Ovary (tissue), 7 donors: ENCODE measurements at regions not wholly inside any gene's neighbourhood (a gene's known extent, or its start where the extent isn't known, plus 50 kb on each side); places are given as distances from the start of the nearest gene placed in this dataset.

Experiments
- DNase-seq, 5 donors: peaks; one replicate each; pipeline ENCODE4 v3.0.0-alpha.2; 2019 to 2020
- H3K27ac ChIP-seq, 2 donors: fragments of 200-600 bp; one replicate each; pipeline versions ENCODE4 v1.5.1 to v1.8.0; 2019 to 2022
- H3K27me3 ChIP-seq: fragments of 200-600 bp; one replicate; pipeline ENCODE4 v1.8.0; 2022
- H3K36me3 ChIP-seq: fragments of 200-600 bp; sonication (generic); one replicate; pipeline ENCODE4 v1.5.1; 2019
- H3K4me1 ChIP-seq: one replicate; pipeline ENCODE4 v1.8.1; 2013; ENCODE audit warnings: mild to moderate bottlenecking, moderate library complexity; ENCODE audit not compliant: insufficient read depth
- H3K4me3 ChIP-seq: fragments of 200-600 bp; sonication (generic); one replicate; pipeline ENCODE4 v1.5.1; 2017
- H3K9me3 ChIP-seq, 2 donors: fragments of 200-600 bp in 1 of 2; sonication (generic) in 1 of 2; one replicate each; pipeline versions ENCODE4 v1.5.1 to v1.8.1; 2013 to 2019; ENCODE audit warnings: mild to moderate bottlenecking in 1 of 2, moderate library complexity in 1 of 2
- CTCF ChIP-seq, 3 donors: fragments of 450-650 bp in 2 of 3; fragments of 200-600 bp in 1 of 3; IDR thresholded peaks; one replicate each; pipeline versions ENCODE4 v1.5.1 to v1.8.0; 2016 to 2022; ENCODE audit warnings: antibody characterized with exemption in 3 of 3, mild to moderate bottlenecking in 1 of 3
- EP300 ChIP-seq: sonication (generic); formaldehyde crosslinking; IDR thresholded peaks from one replicate; pipeline ENCODE4 v1.6.1; 2017; ENCODE audit warnings: antibody characterized with exemption
- POLR2A ChIP-seq: fragments of 450-650 bp; IDR thresholded peaks from one replicate; pipeline ENCODE4 v1.6.1; 2017; ENCODE audit warnings: antibody characterized with exemption, mild to moderate bottlenecking, moderate library complexity
- WGBS, 3 donors: extraction: QIAGEN DNeasy Blood & Tissue Kit in 1 of 3; methylation state at CpG; one replicate each; pipeline versions ENCODE4 v1.1.5 to v1.1.7; 2013 to 2017; 5-methylcytosine and 5-hydroxymethylcytosine counted together
- intact Hi-C, 4 donors: fragments of 100-400 bp; cut with DNase I; formaldehyde crosslinking; loops; one replicate each; pipeline versions ENCODE4 v1.11.0 to v1.15.1; 2022 to 2023
- donor health status: DM: no; HTN: no; CAD: no; lungs with moderate emphysema.
- donor health status: DM: no; HTN: no; CAD: no.
- donor health status: Bipolar disorder and iron deficiency.
- donor health status: DM: no; HTN: no; CAD: no.
- donor health status: DM: yes; HTN: yes; CAD: no.

- DNase-seq = no peak
- Histone ChIP-seq H3K9me3 (no peaks in the 10 kb centered on the region), H3K4me1 (no peaks in the 10 kb centered on the region), H3K4me3 (no peak overlapping the region), H3K36me3 (no peaks in the 10 kb centered on the region), H3K27me3 (no peaks in the 10 kb centered on the region), H3K27ac (no peak overlapping the region)
- no peak for TF ChIP-seq EP300
- TF ChIP-seq POLR2A = no peak
- TF ChIP-seq CTCF (IDR thresholded peaks at IDR 0.05) = no peak
- 56 to 72% (median 68%) methylated on average over 1 of the region's 1 CpG for WGBS, 3 donors
- intact Hi-C loops = no loop called here
These were observed 153.5 kb downstream of the OR4C45 start for GRCh38 chr11:50186146-50186545.

GRCh38 chr11:50187220-50187619 lies 154.5 kb downstream of the OR4C45 start:
- intact Hi-C loops = no loop called here
- H3K9me3 ChIP-seq = no peaks in the 10 kb centered on the region
- no peaks in the 10 kb centered on the region for H3K27me3 ChIP-seq
- H3K27ac ChIP-seq = no peak overlapping the region
- H3K4me1 ChIP-seq = no peaks in the 10 kb centered on the region
- no peak for DNase-seq
- WGBS, 3 donors = 23 to 34% (median 25%) methylated on average over 1 of the region's 1 CpG
- no peak overlapping the region for H3K4me3 ChIP-seq
- TF ChIP-seq POLR2A = no peak
- TF ChIP-seq CTCF (IDR thresholded peaks at IDR 0.05) = no peak
- no peak for TF ChIP-seq EP300
- H3K36me3 ChIP-seq = no peaks in the 10 kb centered on the region

GRCh38 chr11:50188040-50188439 lies 155.4 kb downstream of the OR4C45 start:
- 20 to 39% (median 29%) methylated on average over 1 of the region's 1 CpG for WGBS, 3 donors
- no peaks in the 10 kb centered on the region for H3K9me3 ChIP-seq

GRCh38 chr11:50192743-50193142 lies 160.1 kb downstream of the OR4C45 start:
- TF ChIP-seq POLR2A (no peak), CTCF (IDR thresholded peaks at IDR 0.05) (no peak), EP300 (no peak)
- H3K27ac ChIP-seq = no peak overlapping the region
- H3K4me1 ChIP-seq = no peaks in the 10 kb centered on the region
- 45 to 55% (median 51%) methylated on average over 3 of the region's 3 CpGs for WGBS, 3 donors
- no peak for DNase-seq
- intact Hi-C loops = no loop called here
- no peaks in the 10 kb centered on the region for H3K36me3 ChIP-seq
- H3K9me3 ChIP-seq = no peaks in the 10 kb centered on the region
- no peaks in the 10 kb centered on the region for H3K27me3 ChIP-seq
- no peak overlapping the region for H3K4me3 ChIP-seq

More at GRCh38 chr11:50188040-50188439, 155.4 kb downstream of the OR4C45 start:
- intact Hi-C loops = no loop called here
- Histone ChIP-seq H3K4me1 (no peaks in the 10 kb centered on the region), H3K4me3 (no peak overlapping the region), H3K36me3 (no peaks in the 10 kb centered on the region), H3K27ac (no peak overlapping the region), H3K27me3 (no peaks in the 10 kb centered on the region)
- TF ChIP-seq CTCF (IDR thresholded peaks at IDR 0.05) = no peak
- no peak for TF ChIP-seq POLR2A
- no peak for TF ChIP-seq EP300
- DNase-seq = no peak

- intact Hi-C loops = no loop called here
- Histone ChIP-seq H3K4me3 (no peak overlapping the region), H3K9me3 (no peaks in the 10 kb centered on the region), H3K36me3 (no peaks in the 10 kb centered on the region), H3K27ac (no peak overlapping the region), H3K4me1 (no peaks in the 10 kb centered on the region), H3K27me3 (no peaks in the 10 kb centered on the region)
- 39 to 55% (median 54%) methylated on average over 6 of the region's 6 CpGs for WGBS, 3 donors
- TF ChIP-seq POLR2A (no peak), CTCF (IDR thresholded peaks at IDR 0.05) (no peak), EP300 (no peak)
- no peak for DNase-seq
These were observed 181.7 kb downstream of the OR4C45 start for GRCh38 chr11:50214376-50214775.
